GM18870 (cell line): ENCODE measurements at regions not wholly inside any gene's neighbourhood (a gene's known extent, or its start where the extent isn't known, plus 50 kb on each side); places are given as distances from the start of the nearest gene placed in this dataset.
"Not testable (repeated sequence)": the region's sequence is repeated elsewhere in the genome, so short reads cannot be mapped to it uniquely, and the experiment has no call there.

Source experiments
- ATAC-seq: cut with Tn5 transposase; IDR thresholded peaks from one replicate; pipeline ENCODE4 v1.9.1; 2021; ENCODE audit warnings: moderate library complexity; ENCODE audit not compliant: unreplicated experiment

DNA sequence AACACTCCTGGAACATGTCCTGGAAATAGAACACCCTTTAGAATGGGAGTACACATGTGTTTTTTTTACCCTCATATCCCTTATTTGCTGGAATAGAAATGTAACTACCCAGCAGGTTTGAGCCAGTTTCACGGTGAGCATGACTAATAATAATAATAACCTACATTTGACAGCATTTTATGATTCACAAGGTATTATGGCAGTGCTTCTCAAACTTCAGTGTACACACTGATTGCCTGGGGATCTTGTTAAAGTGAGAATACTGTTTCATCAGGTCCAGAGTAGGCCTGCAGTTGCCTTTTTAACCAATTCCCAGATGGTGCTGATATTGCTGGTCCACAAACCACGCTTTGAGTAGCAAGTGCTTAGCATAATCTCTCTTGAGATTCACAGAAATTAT lies 63.9 kb downstream of the NFKBIZ start:
- ATAC-seq, result no peak

DNA sequence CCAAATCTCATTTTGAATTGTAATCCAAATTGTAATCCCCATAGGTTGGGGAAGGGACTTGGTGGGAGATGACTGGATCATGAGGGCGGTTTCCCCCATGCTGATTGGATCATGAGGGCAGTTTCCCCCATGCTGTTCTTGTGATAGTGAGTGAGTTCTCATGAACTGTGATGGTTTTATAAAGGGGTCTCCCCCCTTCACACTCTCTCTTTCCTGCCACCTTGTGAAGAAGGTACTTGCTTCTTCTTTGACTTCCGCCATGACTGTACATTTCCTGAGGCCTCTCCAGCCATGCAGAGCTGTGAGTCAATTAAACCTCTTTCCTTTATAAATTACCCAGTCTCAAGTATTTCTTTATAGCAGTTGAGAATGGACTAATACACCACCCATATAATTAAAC lies 68.4 kb downstream of the NFKBIZ start:
- ATAC-seq, result not testable (repeated sequence)

DNA sequence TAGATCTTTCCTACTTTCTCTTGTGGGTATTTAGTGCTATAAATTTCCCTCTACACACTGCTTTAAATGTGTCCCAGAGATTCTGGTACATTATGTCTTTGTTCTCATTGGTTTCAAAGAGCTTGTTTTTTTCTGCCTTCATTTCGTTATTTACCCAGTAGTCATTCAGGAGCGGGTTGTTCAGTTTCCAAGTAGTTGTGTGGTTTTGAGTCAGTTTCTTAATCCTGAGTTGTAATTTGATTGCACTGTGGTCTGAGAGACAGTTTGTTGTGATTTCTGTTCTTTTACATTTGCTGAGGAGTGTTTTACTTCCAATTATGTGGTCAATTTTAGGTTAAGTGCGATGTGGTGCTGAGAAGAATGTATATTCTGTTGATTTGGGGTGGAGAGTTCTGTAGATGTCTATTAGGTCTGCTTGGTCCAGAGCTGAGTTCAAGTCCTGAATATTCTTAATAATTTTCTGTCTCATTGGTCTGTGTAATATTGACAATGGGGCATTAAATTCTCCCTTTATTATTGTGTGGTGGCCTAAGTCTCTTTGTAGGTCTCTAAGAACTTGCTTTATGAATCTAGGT lies 72.9 kb downstream of the NFKBIZ start:
- ATAC-seq, result not testable (repeated sequence)

DNA sequence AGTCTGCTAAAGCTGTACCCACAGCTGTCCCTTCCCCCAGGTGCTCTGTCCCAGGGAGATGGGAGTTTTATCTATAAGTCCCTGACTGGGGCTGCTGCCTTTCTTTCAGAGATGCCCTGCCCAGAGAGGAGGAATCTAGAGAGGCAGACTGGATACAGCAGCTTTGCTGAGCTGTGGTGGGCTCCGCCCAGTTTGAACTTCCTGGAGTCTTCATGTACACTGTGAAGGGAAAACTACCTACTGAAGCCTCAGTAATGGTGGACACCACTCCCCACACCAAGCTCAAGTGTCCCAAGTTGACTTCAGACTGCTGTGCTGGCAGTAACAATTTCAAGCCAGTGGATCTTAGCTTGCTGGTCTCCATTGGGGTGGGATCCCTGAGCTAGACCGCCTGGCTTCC lies 75.3 kb downstream of the NFKBIZ start:
- not testable (repeated sequence) for ATAC-seq

DNA sequence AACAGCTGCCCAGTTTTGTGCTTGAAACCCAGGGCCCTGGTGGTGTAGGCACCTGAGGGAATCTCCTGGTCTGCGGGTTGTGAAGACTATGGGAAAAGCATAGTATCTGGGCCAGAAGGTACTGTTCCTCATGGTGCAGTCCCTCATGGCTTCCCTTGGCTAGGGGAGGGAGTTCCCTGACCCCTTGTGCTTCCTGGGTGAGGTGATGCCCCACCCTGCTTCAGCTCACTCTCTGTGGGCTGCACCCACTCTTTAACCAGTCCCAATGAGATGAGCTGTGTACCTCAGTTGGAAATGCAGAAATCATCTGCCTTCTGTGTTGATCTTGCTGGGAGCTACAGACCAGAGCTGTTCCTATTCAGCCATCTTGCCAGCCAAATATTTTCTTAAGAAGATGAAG lies 75.8 kb downstream of the NFKBIZ start:
- ATAC-seq, result not testable (repeated sequence)

DNA sequence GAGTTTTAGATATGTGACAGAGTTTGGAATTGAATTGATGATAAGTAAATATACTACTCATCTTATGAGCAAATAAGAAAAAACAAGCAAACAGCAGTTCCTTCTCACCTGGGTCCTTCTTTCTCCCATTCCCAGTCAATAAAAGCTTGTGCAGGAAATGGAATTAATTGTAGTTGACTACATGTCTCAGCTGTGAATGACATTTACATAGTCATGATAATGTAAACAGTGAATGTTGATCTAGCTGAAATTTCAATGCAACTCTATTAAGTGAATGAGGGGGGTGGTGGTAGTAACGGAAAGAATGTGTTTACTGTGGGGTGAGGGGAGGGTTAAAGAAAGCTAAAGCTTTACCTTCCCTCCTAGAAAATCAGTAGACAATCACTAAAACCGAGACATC lies 76.2 kb downstream of the NFKBIZ start:
- ATAC-seq, result no peak

DNA sequence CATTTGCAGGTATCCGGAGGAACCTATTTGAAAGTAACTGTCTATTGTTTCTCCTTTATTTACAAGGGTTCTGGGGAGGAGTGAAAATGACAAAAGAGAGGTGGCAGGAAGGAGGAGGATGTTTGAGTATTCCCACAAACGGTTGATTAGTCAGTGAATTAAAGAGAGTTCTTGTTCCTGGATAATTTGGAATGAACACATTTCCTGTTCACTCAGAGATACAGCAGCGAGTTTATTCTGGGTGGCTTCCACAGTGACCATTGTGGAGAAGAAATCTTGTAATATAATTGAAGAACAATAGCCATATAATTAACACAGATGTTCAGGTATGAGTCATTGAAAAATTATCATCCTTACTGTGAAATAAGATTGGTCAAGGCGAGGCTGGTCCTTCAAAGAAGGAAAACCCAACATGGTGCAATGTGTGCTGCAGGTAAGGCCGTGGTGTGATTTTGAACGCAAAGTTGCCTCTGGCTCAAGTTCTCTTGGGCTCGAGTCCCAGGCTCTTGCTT lies 77.3 kb downstream of the NFKBIZ start:
- no peak for ATAC-seq

DNA sequence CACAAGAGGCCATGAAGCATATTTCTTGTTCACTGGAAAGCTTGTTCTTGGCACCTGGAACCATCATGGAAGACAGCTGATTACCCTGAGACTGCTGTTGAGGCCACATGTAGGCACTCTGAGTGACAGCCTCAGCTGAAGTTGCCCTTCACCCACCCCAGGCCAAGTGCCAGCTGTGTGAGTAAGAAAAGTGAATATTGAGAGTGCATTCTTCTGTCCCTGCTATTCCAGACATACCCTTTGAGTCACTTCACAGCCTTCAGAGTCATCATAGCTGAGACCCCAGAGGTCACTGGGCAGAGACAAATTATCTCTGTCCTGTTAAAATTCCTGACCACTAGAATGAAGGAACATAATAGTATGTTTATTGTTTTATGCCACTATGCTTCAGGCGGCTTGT lies 79.6 kb downstream of the NFKBIZ start:
- ATAC-seq, result no peak

DNA sequence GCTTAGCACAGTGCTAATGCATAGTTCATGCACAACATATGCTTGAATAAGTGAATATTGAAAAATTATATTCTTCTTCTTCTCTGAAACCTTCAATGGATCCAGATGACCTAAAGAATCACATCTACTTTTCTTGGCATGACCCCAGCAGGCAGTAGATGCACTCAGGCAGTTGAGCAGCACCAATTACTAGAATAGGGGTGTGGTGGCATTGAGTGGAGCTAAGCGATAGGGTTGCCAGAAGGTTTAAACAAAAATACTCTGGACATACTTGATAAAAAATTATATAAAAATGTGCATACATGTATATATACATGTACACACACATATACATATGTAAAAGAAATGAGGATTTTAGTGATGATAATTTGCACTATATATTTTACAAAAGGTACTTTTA lies 81.8 kb downstream of the NFKBIZ start:
- no peak for ATAC-seq

DNA sequence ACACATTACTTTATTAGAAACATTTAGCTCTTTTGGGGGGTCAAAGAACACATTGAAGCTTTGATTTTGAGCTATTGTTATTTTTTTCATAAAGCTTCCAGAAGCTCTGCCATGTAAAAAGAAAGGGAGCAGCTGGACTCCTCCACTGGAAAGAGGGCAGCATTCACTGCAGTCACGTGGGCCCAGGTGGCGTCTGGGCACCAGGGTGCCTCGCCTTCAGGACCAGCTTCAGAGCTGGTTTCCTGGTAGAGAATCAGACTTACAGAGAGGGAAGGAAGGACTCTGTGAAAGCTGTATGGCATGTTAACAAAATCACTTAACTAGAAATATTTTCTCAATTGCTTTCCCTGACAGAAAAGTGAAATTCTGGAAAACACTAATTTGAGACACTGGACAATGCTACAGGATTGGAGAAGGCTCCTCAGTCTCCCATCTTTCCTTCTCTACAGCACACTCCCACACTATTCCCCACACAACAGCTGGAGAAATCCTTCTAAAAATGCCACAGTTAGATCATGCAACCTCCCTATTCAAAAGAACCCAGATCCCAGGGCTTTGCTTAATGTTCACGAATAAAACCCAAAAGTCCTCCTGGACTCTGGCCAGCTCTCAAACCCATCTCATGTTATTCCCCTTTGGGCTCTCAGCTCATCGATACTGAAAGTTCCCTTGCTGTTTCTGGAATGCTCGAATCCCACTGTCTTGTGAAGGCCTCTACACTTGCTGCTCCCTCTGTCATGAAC lies 83.2 kb downstream of the NFKBIZ start:
- ATAC-seq, result no peak

DNA sequence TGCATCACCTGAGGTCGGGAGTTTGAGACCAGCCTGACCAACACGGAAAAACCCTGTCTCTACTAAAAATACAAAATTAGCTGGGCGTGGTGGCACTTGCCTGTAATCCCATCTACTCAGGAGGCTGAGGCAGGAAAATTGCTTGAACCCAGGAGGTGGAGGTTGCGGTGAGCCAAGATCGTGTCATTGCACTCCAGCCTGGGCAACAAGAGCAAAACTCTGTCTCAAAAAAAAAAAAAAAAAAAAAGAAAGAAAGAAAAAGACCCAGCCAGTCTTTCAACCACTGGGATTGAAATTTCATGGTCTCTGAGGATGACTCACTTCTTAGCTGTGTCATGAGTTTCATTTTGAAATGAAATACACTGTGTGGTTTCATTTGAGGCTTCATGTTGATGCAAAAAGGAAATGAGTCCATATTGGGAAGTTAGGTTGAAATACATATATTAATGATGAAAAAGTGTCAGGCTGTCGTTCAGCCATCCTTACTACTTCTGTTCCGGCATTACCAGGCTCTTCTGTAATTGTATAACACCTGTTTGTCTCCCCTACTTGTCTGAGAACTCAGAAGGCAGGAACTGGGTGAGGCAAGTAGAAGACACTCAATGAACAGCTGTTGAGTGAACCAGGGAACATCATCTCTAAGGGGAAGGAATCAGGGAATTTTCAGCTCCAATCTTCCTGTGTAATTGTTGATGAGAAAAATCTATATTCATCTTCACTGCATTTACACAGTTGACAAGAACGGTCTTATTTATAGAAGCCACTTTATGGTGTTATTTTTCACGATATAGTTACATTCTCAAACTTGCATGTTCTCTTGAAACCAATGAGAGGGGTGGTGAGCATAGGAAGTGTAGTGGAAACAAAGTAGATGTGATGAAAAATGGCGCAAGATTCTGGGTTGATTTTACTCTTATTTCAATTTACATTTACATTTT lies 87.4 kb downstream of the NFKBIZ start:
- ATAC-seq, result peak; percentile 95

DNA sequence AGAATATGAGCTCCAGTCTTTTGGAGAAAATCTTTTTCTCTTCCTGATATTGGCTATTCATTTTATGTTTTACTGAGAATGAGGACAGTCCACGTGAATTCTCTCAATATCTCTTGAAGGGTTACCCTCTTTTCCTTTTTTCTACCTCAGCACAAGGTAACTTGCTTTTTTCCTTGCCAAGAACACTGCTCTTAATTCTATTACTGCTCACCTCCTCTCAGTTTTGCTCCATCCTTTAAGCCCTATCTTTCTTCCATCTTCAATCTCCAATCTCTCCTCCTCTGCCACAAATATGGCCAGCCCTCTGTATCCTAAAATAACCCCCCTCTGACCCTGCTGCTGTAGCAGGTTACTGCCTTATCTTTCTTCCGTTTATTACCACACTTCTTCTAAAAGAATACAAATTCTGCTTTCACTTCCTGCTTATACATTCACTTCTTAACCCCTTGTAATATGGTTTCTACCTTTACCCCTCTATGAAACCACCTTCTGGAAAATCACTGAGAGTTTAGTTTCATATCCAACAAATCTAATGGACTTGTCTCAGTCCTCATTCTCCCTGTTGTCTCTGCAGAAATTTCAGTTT lies 89.0 kb downstream of the NFKBIZ start:
- ATAC-seq, result peak; percentile 39

DNA sequence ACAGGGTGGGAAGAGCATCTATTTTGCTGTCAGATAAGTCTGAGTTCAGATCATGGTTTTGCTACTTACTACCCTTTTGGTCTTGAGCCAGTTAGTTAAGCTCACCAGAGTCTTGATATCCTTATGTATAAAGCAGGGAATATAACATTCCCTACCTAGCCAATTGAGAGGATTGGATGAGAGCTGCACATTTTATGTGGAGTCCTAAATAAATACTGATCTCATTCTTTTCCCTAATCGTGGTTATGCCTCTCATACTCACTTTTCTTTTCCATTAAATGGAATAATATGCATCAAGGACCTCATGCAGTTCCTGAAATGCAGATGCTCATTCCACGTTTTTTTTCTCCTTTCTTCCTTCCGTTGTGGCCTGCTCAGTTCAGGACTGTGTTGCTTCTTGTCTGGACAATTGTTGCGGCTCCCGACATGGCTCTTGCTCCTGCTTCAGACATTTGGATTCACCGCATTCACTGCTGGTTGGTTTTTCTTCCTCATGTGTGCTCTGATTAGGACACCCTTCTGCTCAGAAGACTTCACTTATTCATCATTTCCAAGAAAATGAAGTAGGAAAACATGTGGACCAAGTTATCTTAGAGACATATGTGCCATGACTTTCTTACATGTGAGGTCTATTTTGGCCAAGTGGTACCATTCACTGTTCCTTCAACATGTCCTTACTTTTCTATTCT lies 90.2 kb downstream of the NFKBIZ start:
- ATAC-seq, result no peak

DNA sequence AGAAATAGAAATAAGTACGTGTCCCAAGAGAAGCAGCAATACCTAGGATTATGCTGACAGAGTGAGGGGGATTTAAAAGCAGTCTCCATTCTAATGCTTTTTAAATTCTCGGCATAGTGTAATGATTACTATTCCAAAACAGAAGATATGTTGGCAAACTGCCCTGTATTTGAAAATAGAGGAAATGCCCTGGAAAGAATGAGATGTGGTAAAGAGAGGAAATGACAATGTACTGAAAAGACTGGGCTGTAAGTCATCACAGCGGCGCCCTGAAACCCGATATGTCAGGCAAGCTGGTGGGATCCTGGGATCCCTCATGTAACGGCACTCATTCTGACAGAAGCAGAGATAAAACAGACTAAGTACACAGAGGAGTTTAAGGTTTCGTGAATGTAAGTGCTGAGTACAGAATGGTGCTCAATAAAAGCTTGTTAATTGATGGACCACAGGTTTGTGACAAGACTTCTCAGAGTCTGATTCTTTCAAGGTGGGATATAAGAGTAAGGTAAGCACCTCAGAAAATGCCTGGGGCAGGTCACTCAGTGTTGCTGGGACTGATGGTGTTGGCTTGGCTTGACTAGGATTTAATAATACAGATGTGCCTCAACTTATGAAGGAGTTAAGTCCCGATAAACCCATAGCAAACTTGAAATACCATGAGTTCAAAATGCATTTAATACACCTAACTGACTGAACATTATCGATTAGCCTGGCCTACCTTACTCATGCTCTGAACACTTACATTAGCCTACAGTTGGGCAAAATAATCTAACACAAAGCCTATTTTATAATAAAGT lies 91.4 kb downstream of the NFKBIZ start:
- ATAC-seq, result no peak

DNA sequence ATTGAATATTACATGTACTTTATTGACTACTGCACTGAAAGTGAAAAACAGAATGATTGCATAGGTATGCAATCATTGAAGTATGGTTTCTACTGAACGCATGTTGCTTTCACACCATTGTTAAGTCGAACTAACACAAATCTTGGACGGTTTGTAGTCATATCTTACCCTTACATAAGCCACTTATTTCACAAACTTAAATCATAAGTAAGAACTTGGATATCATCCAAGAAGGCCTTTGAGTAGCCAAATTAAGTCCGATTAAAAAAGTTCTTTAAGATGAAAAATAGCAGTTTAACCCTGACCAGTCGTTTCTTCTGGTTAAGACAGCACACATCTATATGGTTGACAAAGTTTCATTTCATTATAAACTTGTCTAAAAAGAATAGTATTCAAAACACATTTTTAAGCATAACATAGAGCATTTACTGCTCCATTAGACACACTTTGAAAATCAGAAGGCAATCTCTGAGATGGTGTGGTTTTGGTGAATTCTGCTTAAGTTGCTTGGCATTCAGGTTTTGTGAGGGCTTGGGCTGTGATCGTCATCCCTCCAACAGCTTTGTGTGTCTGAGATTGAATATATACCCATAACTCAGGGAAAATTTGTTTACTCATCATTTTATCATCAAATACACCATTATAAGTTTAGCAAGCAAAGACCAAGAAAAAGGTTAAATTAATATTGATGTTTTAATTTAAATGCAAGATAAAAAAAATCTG lies 92.2 kb downstream of the NFKBIZ start:
- ATAC-seq, result no peak

DNA sequence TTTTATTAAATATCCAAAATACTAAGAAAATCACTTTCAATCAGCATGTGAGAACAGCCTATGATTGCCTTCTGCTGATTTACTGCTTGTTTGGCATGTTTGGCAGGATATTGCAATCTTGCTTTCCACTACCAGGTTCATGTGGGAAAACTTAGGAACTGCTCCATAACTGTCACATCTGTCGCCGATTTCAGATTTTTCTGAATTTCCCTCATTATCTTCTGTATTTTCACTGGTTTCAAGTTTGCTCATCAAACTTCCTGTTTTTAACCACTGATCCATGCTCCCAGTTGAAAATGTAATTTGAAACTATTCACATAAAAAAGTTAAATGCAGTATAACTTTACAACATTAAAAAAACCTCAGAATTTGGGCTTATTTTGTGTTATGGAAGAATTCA lies 93.0 kb downstream of the NFKBIZ start:
- no peak for ATAC-seq

DNA sequence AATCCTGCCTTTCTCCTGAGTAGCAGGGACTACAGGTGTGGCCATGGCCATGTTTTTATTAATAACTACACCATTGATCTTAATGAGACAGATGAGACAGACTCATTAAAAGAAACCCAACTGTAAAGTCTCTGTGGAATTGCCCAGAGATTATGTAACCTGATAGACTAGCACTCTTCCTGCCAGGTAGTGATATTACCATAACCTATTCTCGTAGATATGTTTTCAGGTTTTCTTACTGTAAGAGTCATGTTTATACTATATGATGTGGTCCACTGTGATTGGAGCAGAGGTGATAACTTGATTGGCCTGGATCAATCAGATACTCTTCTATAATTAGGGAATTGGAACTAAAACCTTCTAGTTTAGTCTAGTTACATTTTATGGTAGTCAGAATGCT lies 93.7 kb downstream of the NFKBIZ start:
- peak; percentile 36 for ATAC-seq

DNA sequence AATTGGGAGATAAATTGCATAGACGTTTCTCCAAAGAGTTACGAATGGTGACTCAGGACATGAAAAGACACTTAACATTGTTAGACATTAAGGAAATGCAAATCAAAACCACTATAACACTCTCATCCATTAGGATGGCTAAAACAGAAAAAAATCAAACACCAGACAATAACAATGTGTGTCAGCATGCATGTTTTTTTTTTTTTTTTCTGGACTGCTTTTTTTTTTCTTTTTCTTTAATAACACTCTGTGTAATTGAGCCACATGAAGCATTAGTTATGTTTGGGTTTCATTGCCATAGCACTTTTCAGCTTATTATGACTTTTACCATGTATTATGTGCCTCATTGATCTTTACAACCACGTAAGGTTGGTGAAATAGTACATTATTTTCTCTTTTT lies 95.0 kb downstream of the NFKBIZ start:
- ATAC-seq, result no peak

DNA sequence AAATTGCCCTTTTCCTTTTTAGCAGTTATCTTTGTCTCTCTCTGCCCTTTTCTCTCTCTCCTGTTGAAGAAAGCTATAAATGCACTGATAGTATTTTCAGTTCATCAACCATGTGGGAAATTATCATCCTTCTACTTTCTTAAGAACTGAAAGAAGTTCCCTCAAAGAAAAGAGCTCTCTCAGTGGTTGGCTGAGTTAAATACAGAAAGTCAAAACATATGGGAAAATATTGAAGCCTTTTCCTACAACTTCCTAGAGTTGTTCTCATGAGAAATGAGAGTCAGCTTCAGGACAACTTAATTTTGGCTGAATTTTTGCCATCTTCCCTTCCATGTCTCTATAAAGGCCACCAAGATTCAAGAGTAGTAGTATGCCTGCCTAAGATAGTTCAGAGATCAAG lies 96.7 kb downstream of the NFKBIZ start:
- no peak for ATAC-seq
